Left cardiac atrium (tissue), 4 donors: ENCODE measurements at regions not wholly inside any gene's neighbourhood (a gene's known extent, or its start where the extent isn't known, plus 50 kb on each side); places are given as distances from the start of the nearest gene placed in this dataset.

Source experiments
- ATAC-seq, 2 donors: fragments of 200-7000 bp; cut with Tn5 transposase; one replicate each; pipeline ENCODE4 v1.9.1; 2020; ENCODE audit warnings: mild to moderate bottlenecking in 2 of 2, moderate library complexity in 2 of 2
- DNase-seq: peaks from one replicate; pipeline ENCODE4 v3.0.0-alpha.2; 2020
- intact Hi-C, 2 donors: fragments of 100-400 bp; cut with DNase I; formaldehyde crosslinking; loops; one replicate each; pipeline versions ENCODE4 v1.14.1 to v1.15.1; 2022 to 2023
- donor health status: DM: no; HTN: yes; CAD: no.
- donor health status: DM: no; HTN: yes; CAD: no; lungs with severe emphysema.
- donor health status: DM: yes; HTN: yes; CAD: no.
- donor health status: Dilated cardiomyopathy.

DNA sequence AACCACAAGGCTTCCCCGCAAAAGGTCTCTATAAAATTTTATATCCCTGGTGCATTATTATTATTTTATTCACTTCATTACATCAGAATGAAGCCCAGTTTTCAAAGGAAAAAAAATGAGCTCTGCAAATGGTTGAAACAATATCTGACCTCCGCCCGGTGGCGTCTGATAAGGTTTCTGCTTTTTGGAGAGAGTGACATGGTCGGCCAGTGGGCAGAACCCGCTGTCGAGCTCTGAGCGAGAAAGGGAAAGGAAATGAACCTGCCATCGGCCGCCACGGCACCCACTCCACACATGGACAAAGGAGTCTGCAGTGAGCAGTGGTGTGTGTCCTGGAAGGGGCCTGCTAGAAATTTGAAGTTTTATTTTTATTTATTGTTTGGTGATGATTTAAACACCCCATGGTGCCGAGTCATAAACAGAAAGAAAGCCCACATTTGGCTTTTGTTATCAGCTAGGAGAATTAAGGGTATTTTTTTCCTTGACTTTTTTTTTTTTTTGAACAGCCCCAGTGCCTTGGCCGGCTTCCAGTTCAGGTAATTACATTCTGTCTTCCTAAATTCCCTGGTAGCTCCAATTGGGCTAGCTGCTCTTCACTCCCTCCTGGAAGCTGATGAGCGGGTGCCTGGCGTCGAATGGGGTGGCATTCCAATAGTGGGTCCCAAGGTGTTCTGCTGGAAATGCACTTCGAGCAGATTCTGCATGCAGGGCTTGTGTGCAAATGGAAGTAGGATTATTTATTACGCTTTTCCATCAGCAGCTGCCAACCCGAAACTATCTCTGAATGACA is 149.4 kb upstream of the MKI67 start:
- intact Hi-C loops, result no loop called here
- no peak for DNase-seq
- no peak for ATAC-seq

DNA sequence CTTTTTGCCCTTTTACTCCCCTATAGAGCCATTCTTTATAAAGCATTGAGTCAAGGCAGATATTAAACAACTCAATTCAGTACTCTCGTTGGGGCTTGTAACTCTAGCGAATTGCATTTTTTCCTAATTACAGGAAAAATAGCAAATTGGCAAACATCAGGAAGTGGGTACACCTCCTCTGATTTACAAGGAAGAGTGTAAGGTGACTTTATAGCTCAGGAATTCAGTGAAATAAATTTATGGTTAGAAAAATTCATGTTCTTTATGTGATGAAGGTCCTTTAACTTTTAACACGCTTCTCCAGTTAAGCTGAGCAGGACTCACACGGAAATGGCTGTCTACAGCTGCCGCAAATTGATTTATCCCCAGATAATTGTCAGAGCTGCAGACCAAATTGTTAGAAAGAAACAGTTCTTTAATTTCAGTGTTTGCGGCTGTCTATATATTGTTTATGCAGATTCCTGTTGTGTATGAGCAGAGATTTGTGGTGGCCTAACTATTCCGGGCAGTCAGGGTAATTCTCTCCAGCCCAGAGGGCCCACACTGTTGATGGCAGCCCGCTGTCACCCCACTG is 151.1 kb upstream of the MKI67 start:
- DNase-seq (no peak), ATAC-seq (no peak)
- intact Hi-C loops, result no loop called here

DNA sequence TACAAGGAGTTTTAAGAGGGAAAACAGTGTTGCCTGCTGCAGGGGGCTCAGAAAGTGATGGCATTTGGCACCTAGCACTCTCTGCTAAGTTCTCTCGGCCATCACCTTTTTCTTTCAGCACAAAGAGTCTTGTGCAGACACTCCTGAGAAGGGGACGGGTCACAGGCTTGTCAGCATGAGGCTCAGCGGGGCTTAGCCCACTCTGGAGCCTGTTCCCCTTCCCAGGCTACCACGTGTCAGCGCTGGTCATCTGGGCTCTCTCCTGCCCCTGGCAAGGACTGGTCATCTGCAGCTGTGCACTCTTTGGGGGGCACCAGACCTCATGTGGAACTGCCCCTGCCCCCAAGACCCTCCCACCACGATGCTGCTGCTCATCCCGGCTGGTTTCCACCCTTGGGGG is 152.1 kb upstream of the MKI67 start:
- DNase-seq (no peak), ATAC-seq (no peak)
- intact Hi-C loops, result no loop called here

DNA sequence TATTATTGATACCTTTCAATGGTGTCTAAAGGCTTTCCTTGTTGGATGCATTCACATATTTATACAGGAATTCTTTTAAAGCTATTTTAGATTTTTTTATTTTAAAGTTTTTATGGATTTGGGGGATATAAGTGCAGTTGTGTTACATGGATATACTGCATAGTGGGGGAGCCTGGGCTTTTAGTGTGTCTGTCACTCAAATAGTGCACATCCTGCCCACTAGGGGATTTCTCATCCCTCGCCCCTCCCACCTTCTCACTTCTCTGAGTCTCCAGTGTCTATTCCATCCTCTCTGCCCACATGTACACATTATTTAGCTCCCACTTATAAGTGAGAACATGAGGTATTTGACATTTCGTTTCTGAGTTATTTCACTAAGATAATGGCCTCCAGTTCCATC is 154.0 kb upstream of the MKI67 start:
- intact Hi-C loops, result no loop called here
- DNase-seq (no peak), ATAC-seq (no peak)

DNA sequence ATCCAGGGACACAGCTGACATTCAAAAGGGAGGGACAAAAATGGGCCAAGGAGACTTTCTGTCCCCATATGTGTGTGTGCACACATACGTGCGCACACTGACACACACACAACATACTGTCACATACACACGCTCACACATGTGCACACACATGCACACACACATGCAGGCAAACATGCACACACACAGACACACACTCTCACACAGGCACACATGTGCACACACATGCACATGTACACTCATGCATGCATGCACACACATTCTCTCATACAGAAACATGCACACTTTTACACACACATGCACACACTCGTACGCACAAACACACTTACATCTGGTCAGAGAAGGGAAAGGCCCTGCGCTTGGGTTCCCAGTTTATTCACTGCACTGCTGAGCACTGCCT is 155.1 kb upstream of the MKI67 start:
- intact Hi-C loops, result no loop called here
- DNase-seq, result no peak
- no peak for ATAC-seq

DNA sequence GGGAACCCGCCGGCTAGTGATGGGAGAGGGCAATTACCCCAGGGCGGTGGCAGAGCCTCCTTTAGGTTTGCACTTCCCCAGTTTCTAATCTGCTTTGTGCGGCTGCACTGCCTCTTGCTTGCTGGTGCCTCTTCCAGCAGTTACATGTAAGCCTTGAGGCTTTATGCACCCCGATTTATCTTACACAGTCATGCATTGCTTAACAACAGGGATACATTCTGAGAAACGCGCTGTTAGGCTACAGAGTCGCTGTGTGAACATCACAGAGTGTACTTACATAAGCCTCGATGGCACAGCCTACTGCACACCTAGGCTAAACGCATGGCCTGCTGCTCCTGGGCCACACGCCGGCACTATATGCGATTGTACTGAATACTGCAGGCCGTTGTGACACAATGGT is 155.6 kb upstream of the MKI67 start:
- DNase-seq, result no peak
- intact Hi-C loops, result no loop called here
- ATAC-seq, result no peak

DNA sequence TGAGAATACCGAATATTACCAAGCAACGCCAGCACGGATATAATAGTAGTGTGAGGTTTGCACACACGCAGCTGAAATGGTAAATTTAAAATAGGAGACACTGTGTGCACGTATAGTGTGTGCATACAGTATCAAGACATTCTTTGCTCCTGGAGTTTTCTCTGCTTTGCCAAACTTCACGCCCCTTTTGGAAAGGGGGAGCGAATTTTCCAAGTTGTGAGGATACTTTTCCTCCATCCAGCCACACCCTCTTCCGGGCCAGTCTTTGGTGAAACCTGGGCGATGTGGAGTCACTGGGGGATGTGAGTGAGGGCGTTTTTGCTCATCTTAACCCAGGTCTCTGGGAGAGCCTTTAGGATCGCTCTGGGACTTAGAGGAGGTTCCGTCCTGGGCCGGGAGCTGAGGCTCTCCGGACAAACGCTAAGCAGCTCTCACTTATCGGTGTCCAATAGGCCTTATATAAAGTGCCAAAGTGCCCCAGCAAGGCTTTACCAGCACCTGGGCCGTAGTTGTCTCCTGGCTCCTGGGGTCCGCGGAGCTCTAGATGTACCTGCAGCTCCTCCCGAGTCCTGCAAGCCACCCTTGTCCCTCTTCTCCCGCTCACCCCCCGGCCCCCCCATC is 160.0 kb upstream of the MKI67 start:
- ATAC-seq, result no peak
- intact Hi-C loops, result no loop called here

DNA sequence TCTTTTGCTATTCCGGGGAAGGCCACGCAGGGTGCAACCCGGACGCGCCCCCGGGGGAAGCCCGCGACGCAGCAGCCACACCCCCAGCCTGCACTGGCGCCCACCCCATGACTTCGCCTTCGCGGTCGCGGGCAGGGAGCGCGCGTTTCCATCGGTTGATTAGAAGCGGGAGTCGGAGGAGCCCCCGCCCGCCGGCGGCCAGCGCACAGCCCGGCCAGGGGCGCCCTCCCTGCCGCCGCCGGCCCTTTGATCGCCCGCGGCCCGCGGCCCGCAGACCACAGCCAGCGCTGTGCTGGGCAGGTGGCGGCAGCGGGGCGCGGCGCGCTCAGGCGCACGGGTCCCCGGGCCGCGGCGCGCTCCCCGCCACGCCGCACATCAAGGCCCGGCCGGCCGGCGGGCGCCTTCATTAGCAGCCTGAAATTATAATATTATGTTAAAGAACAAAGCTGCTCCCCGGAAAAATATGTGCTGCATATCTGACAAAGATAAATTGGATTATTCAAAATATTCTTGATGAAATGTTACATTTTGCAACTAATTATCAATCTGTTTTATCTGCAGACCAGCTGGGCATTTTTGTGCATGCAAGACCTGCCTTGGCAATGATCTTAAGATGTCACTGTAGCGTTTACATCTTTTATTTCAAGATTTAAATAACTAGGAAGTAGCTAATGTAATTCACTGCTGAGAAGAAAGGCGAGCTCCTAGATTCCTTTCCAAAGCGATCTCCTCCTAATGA is 160.7 kb upstream of the MKI67 start:
- intact Hi-C loops, result no loop called here
- ATAC-seq (no peak), DNase-seq (no peak)

More for the DNA sequence above, 160.0 kb upstream of the MKI67 start:
- DNase-seq, result no peak

DNA sequence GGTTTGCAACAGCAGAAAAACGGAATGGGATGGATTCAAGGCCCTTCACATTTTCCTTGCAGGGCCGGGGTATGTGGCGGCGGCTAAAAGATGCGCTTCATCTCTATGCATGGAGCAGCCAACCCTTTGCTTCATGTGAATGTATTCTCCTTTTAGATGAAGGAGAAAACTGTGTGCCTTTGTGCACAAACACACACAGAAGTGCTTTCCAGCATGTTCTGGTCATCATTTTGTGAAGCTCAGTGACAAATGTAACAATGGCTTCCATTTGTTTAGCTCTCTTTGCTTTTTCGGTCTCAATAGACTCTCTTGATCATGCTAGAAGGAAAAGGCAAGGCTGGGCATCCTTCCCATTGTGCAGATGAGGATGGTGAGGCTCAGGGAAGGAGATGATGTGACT is 161.7 kb upstream of the MKI67 start:
- no peak for DNase-seq
- intact Hi-C loops, result no loop called here
- no peak for ATAC-seq

DNA sequence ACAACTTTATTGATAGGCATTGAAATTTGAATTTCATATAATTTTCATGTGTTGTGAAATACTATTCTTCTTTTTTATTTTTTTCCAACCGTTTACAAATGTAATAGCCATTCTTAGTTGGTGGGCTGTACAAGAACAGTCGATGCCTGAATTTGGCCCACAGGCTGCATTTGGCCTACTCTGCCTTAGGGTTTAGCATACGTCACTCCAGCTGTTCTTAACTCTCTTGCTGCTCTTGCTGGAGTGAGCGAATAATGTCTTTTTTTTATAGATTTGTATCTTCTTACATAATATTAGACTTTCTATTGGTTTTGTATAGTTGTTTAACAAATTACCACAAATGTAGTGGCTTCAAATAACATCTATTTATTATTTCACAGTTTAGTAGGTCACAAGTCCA is 163.4 kb upstream of the MKI67 start:
- intact Hi-C loops, result no loop called here
- no peak for DNase-seq
- no peak for ATAC-seq

DNA sequence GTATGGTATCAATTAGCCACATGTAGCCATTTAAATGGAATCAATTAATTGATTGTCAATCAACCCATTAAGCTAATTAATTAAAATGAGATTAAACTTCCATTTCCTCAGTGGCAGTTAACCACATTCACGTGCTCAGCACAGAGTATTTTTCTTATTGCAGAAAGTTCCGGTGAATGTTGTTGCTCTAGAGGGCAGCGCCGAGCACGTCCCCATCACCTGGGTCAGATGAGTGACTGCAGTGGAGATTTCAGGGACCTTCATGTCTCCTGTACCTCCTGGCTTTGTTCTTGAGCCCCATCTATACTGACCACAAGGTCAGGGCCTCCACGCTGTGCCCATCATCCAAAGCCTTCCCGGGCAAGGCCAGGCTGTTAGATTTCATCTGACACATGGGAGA is 168.8 kb upstream of the MKI67 start:
- ATAC-seq, result no peak
- intact Hi-C loops, result no loop called here
- DNase-seq, result no peak

DNA sequence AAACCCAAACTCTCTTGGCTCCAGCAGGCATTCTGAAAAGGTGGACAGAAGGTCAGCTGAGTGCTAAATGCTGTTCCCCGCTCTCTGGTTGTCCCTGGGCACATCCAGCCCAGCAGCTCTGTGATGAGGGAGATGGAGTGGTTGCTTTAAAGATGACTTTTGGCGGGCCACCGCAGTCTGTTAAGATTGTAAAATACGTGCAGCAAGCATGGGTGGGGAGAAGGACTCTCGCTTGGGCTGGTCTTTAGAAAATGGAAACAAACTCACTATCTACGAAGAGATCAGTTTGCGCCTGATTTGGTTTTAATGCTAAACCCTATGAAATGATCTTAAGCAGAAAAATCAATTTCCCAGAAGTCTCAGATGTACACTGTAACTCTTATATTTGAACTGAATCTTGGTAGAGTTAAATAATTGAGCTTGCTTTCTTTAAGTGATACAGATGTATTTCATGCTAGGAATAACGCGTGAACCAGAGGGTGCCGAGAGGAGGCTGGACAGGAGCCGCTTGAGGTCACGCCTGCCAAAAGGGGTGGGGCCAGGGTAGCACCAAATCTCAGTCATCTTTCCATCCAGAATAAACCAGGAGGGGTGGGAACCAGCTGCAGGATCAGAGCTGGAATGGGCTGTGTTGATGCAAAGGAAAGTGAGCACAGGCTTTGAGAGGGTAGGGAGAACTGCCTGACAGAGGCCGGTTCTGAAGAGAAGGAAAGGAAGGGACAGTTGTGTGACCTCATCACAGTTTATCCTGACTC is 170.2 kb upstream of the MKI67 start:
- DNase-seq (peak; percentile 33), ATAC-seq (peak; percentile 40 to 59)
- intact Hi-C loops, result no loop called here

DNA sequence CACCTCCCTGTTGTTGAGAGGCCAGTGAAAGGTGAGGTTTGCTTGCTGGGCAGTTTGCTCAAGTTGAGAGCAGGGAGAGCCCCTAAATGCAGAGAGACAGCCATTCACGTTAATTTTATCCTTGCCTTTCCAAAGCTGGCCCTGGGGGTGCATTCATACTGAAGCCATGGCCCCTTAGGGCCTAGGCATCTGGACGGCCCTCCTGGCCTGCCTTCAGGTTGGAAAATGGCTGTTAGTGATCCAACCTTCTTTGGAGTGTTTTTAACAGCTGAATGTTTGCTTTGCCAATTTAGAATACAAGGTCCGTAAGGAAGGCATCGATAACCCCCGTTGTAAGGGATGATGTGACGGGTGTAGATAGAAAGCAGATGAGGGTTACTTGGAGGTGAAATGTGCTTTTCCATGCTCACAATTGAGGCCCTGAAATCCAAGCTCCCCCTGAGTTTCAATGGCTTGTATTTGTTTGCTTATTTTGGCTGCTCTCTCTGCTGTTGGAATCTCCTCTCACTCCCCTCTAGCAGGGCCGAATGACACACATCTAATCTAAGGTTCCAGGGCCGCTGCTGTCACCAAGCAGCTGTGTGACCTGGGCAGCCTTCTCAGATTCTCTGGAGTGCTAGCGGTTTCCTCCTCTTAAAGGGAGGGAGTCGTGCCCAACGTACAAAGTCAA is 171.6 kb upstream of the MKI67 start:
- ATAC-seq, result peak; percentile 54 to 75
- intact Hi-C loops, result no loop called here
- DNase-seq, result no peak

DNA sequence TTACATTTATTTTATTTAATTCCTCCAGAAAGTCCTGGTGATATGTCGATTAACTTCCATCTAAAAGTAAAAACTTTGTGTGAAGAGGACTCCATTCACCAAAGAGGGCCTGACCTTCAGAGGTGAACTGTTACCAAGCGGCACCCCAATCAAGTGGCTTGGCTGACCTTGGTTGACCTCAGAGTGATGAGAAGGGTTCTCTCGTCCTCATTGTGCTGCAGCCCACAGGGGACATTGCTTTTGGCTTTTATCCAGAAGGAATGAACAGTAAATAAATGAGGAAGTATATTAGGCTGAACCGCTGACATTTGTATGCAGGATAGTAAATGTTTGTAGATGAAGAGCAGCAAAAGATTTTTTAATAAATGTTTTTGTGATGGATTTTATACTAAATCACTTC is 172.4 kb upstream of the MKI67 start:
- no peak for DNase-seq
- intact Hi-C loops, result no loop called here

DNA sequence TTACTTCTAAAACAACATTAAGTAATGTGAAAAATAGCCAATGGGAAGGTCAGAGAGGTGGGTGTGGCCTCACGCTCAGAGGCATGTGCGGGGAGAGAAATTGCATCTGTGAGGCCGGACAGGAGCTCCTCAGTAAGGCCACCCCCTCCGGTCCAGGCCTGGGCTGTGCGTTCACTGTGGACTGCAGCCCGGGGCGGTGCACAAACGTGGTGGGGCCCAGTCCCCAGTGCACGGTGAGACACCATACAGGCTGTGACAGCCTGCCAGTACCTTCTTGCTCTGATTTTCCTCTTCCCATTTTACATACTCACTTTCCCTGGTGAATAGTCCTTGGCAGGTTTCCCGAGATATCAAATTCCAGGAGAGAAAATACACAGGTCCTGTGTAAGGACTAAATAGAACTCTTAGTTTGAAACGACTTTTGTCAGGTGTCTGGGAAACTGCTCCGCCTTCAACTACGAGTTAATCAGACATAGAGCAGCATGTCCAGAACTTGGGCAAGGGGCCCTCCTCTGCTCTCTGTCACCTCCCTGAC is 174.1 kb upstream of the MKI67 start:
- DNase-seq (no peak), ATAC-seq (no peak)
- intact Hi-C loops, result no loop called here

More for the DNA sequence above, 172.4 kb upstream of the MKI67 start:
- no peak for ATAC-seq

DNA sequence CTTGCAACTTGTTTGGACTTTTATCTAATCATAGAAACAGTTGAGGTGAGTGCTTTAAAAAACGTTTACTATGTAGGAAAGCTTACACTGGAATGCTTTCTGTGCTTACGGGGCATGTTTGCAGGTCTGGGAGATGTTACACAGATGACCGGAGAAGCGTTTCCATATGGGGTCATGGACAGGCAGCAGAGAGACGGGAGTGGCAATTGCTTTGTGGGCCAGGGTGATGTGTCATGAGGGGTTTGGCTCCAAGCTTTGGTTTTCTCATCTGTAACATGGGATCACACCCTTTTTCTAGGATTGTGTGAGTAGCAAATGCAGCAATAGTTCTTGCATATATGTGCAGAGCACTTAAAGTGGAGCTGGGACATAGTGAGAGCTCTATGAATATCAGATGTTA is 174.8 kb upstream of the MKI67 start:
- intact Hi-C loops, result no loop called here
- no peak for DNase-seq
- ATAC-seq, result no peak

DNA sequence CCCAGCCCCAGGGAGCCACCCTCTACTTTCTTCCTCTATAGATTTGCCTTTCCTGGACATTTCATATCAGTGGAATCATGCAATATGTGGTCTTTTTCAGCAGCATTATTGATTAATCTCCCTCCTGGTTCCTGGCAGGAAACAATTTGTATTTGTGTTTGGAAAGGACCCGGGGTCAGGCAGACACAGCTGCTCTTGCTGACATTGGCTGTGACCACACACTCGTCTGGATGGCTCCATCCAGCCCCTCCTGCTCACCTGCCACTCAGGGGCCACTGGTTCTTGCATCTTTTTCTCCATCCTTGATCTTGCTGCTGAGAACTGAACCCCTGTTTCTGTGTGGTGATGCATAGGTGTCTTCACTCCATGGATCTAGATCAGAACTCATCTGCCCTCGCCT is 176.6 kb upstream of the MKI67 start:
- ATAC-seq, result no peak
- intact Hi-C loops, result no loop called here
- DNase-seq, result no peak

DNA sequence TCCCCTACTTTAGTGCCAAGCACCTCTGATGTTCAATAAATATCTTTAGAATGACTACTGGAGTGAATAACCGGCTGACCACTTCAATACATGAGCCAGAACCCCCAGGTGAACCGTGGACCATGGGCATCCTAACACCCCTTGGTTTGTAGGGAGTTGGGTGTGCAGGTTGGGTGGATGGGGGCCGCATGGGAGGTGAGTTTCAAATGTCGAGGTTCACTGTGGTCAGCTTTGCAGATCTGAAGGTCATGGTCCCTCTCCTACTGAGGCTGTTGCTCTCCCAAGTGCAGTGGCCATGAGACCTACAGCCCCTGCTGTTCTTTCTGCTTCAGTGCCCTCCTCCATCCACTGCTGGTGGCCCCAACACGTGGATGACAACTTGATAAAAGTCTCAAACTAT is 178.0 kb upstream of the MKI67 start:
- intact Hi-C loops, result no loop called here
- no peak for ATAC-seq
- no peak for DNase-seq
